Nephron (organoid): ENCODE measurements at regions not wholly inside any gene's neighbourhood (a gene's known extent, or its start where the extent isn't known, plus 50 kb on each side); places are given as distances from the start of the nearest gene placed in this dataset.

Experiments used
- H3K27ac Mint-ChIP-seq, 3 experiments: 2 replicates each; pipeline ENCODE4 v1.8.0; 2020; ENCODE audit warnings: mixed read lengths in 3 of 3, mild to moderate bottlenecking in 2 of 3, moderate library complexity in 1 of 3
- H3K27me3 Mint-ChIP-seq: 2 replicates; pipeline ENCODE4 v1.8.0; 2021; ENCODE audit warnings: low read depth, mild to moderate bottlenecking, moderate library complexity, mixed read lengths
- H3K36me3 Mint-ChIP-seq: 2 replicates; pipeline ENCODE4 v1.8.0; 2020; ENCODE audit warnings: low read depth, mixed read lengths
- H3K4me1 Mint-ChIP-seq: 2 replicates; pipeline ENCODE4 v1.8.0; 2020; ENCODE audit warnings: mixed read lengths
- H3K4me3 Mint-ChIP-seq, 3 experiments: 2 replicates each; pipeline ENCODE4 v1.8.0; 2020; ENCODE audit warnings: mild to moderate bottlenecking in 3 of 3, mixed read lengths in 3 of 3, moderate library complexity in 2 of 3
- H3K9me3 Mint-ChIP-seq: 2 replicates; pipeline ENCODE4 v1.8.0; 2020; ENCODE audit warnings: mixed read lengths
- CTCF ChIP-seq, 3 experiments: fragments of 200-600 bp; sonication (generic); IDR thresholded peaks; one replicate each; pipeline ENCODE4 v1.5.0; 2021; ENCODE audit warnings: antibody characterized with exemption in 3 of 3; ENCODE audit not compliant: unreplicated experiment in 3 of 3

DNA sequence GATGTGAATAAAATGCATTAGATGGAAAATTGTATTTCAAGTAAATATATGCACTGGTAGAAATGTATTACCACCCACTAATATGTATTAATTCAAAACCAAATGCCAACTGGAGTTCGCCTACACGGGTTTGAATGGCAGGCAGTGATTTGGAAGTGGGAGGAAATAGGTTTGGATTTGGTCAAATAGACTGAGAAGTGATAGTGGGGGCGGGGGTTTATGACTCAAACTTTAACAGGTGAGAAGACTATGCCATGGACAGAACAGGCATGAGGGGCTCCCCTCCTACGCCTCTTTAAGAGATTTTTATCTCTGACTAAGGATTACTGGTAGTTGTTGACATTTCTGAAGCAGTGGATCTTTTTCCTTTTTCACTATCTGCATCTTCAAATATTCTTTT is 677.8 kb downstream of the NTRK3 start:
- no peak for TF ChIP-seq CTCF (IDR thresholded peaks at IDR 0.05; ENCODE audit: unreplicated experiment in 3 of 3)
- Mint-ChIP-seq H3K36me3 (no peaks in the 10 kb centered on the region), H3K27me3 (peaks cover 6% of the 10 kb centered on the region), H3K4me3 (no peak overlapping the region), H3K27ac (no peak overlapping the region), H3K4me1 (no peaks in the 10 kb centered on the region), H3K9me3 (no peaks in the 10 kb centered on the region)

DNA sequence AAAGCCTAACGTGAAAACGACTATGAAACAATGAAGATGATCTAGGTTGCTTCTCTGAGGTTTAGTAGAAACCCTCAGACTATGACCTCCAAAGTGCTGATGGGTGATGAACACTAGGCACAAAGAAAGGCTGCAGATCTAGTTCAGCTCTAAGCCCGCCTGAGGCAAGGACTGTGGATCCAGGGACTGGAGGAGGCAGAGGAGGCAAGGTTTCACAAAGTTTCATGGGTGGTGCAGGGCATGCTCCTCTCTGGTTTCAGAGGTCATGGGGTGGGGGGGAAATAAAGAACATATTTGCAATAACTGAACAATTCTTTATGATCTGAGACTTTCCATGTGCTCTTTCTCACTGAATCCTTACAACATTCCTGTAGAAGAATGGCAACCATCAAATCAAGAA is 679.2 kb downstream of the NTRK3 start:
- no peak for TF ChIP-seq CTCF (IDR thresholded peaks at IDR 0.05; ENCODE audit: unreplicated experiment in 3 of 3)
- no peaks in the 10 kb centered on the region for H3K27me3 Mint-ChIP-seq
- H3K36me3 Mint-ChIP-seq, result no peaks in the 10 kb centered on the region
- H3K4me1 Mint-ChIP-seq, result no peaks in the 10 kb centered on the region
- no peak overlapping the region for H3K27ac Mint-ChIP-seq
- no peak overlapping the region for H3K4me3 Mint-ChIP-seq
- no peaks in the 10 kb centered on the region for H3K9me3 Mint-ChIP-seq

DNA sequence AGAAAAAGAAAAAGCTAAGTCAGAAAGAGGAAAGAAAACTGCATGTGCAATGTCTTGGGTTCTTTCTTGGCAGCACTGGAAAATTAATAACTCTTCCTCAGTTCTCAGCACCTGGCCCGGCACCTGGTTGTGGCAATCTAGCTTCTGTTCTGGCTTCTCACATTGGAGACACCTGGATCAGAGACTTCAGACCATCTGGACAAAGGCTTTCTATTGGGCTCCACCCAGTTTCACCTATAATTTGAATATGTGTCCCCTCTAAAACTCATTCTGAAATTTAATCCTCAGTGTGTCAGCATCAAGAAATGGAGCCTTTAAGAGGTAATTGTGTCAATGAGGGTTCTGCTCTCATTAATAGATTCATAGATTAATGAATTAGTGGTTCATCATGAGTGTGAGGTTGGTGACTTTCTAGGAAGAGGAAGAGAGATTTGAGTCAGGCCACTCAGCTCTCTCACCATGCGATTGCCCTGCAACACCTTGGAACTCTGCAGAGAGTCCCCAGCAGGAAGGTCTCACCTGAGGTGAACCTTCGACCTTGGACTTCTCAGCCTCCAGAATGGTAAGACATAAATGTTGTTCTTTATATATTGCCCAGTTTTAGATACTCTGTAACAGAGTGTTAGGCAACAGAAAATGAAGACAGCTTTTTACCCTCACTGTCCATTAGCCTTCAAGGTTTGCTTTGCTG is 679.9 kb downstream of the NTRK3 start:
- H3K4me1 Mint-ChIP-seq, result peaks cover under 1% of the 10 kb centered on the region
- H3K36me3 Mint-ChIP-seq, result no peaks in the 10 kb centered on the region
- no peak for TF ChIP-seq CTCF (IDR thresholded peaks at IDR 0.05; ENCODE audit: unreplicated experiment in 3 of 3)
- no peak overlapping the region for H3K4me3 Mint-ChIP-seq
- H3K27me3 Mint-ChIP-seq, result no peaks in the 10 kb centered on the region
- no peaks in the 10 kb centered on the region for H3K9me3 Mint-ChIP-seq
- H3K27ac Mint-ChIP-seq, result no peak overlapping the region

DNA sequence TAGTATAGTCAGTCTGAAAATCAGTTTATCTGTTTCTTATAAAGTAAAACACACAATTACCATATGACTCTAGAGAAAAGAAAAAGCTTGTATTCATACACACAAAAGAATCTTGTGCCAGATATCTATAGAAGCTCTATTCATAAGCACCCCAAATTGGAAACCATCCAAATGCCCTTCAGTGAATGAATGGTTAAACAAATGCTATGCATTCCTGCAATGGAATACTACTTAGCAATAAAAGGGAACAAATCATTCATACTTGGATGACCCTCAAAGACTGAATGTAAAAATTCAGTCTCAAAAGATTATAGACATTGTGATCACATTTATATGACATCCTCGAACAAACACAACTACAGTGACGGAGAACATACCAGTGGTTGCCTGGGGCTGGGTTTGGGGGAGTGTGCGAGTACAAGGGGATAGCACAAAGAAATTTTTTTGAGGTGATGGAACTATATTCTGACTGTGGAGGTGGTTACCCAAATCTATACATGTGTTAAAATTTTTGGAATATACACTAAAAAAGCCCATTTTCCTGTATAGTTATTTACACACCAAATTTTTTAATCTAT is 680.6 kb downstream of the NTRK3 start:
- H3K27ac Mint-ChIP-seq, result no peak overlapping the region
- H3K4me3 Mint-ChIP-seq, result no peak overlapping the region
- no peaks in the 10 kb centered on the region for H3K9me3 Mint-ChIP-seq
- H3K36me3 Mint-ChIP-seq, result no peaks in the 10 kb centered on the region
- peaks cover 5% of the 10 kb centered on the region for H3K4me1 Mint-ChIP-seq
- H3K27me3 Mint-ChIP-seq, result no peaks in the 10 kb centered on the region
- no peak for TF ChIP-seq CTCF (IDR thresholded peaks at IDR 0.05; ENCODE audit: unreplicated experiment in 3 of 3)

DNA sequence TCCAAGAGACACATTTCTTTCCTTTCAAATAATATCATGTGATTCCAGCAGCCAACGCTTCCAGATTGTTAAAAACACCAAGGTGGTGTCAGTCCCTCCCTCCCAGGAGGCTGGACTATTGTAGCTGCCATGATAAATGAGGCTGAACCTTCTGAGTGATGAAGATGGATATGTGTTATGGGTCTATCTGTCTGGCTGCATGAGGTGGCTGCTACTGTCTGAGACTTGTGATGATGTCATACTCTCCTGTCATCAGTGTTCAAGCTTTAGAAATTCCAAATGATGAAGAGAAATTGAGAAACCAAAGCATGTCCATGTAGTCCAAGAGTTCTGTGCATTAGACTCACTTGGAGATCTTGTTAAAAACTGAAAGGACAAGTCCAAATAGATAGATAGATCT is 683.0 kb downstream of the NTRK3 start:
- Mint-ChIP-seq H3K4me1 (peaks cover 12% of the 10 kb centered on the region), H3K27me3 (no peaks in the 10 kb centered on the region), H3K27ac (no peak overlapping the region), H3K4me3 (no peak overlapping the region), H3K36me3 (no peaks in the 10 kb centered on the region), H3K9me3 (no peaks in the 10 kb centered on the region)
- TF ChIP-seq CTCF (IDR thresholded peaks at IDR 0.05; ENCODE audit: unreplicated experiment in 3 of 3), result no peak

DNA sequence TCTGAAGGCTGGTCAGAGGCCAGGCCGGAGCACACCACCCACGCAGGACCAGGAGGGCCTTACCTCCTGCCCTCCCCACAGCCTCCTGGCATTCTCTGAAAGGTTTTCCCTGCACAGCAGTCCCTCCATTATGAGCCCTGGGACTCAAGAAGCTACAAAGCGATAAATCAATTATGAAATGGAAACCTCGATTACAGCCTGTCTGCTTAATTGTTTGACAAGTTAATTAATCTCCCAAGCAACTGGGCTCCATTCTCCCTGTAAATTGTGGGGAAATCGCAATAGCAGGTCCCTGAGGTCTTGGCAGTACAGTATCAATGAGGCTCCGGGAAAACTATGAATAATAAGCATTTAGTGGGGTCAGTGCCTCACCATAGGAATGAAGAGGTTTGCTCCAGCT is 683.5 kb downstream of the NTRK3 start:
- no peaks in the 10 kb centered on the region for H3K27me3 Mint-ChIP-seq

More for the DNA sequence above, 683.5 kb downstream of the NTRK3 start:
- H3K27ac Mint-ChIP-seq, result no peak overlapping the region
- no peaks in the 10 kb centered on the region for H3K36me3 Mint-ChIP-seq
- no peak for TF ChIP-seq CTCF (IDR thresholded peaks at IDR 0.05; ENCODE audit: unreplicated experiment in 3 of 3)
- no peak overlapping the region for H3K4me3 Mint-ChIP-seq
- H3K9me3 Mint-ChIP-seq, result no peaks in the 10 kb centered on the region
- peaks cover 12% of the 10 kb centered on the region for H3K4me1 Mint-ChIP-seq
